ENCODE measurements at regions not wholly inside any gene's neighbourhood (a gene's known extent, or its start where the extent isn't known, plus 50 kb on each side); places are given as distances from the start of the nearest gene placed in this dataset.

GRCh38 chr12:102781117-102781516 is 135.9 kb downstream of the PAH start:
- DNase-seq (ENCODE audit: low spot score): no peak
- TF ChIP-seq CTCF (IDR thresholded peaks at IDR 0.05; ENCODE audit: extremely low read depth, missing control alignments): no peak

GRCh38 chr12:102776041-102776440 is 141.0 kb downstream of the PAH start:
- peak; percentile 38 for DNase-seq (ENCODE audit: low spot score)
- no peak for TF ChIP-seq CTCF (IDR thresholded peaks at IDR 0.05; ENCODE audit: extremely low read depth, missing control alignments)

- DNase-seq (ENCODE audit: low spot score): peak; percentile 60
- peak; percentile 76 for TF ChIP-seq CTCF (IDR thresholded peaks at IDR 0.05; ENCODE audit: extremely low read depth, missing control alignments)
These were observed 147.6 kb downstream of the PAH start for GRCh38 chr12:102769323-102769916.

- TF ChIP-seq CTCF (IDR thresholded peaks at IDR 0.05; ENCODE audit: extremely low read depth, missing control alignments): no peak
- no peak for DNase-seq (ENCODE audit: low spot score)
These were observed 150.1 kb downstream of the PAH start for GRCh38 chr12:102766961-102767360.

GRCh38 chr12:102765736-102766135 is 151.3 kb downstream of the PAH start:
- DNase-seq (ENCODE audit: low spot score): no peak
- no peak for TF ChIP-seq CTCF (IDR thresholded peaks at IDR 0.05; ENCODE audit: extremely low read depth, missing control alignments)

- no peak for TF ChIP-seq CTCF (IDR thresholded peaks at IDR 0.05; ENCODE audit: extremely low read depth, missing control alignments)
- no peak for DNase-seq (ENCODE audit: low spot score)
These were observed 153.6 kb downstream of the PAH start for GRCh38 chr12:102763471-102763870.

GRCh38 chr12:102763061-102763460 is 154.0 kb downstream of the PAH start:
- DNase-seq (ENCODE audit: low spot score): no peak
- TF ChIP-seq CTCF (IDR thresholded peaks at IDR 0.05; ENCODE audit: extremely low read depth, missing control alignments): no peak
